ENCODE measurements at regions not wholly inside any gene's neighbourhood (a gene's known extent, or its start where the extent isn't known, plus 50 kb on each side); places are given as distances from the start of the nearest gene placed in this dataset.

DNA sequence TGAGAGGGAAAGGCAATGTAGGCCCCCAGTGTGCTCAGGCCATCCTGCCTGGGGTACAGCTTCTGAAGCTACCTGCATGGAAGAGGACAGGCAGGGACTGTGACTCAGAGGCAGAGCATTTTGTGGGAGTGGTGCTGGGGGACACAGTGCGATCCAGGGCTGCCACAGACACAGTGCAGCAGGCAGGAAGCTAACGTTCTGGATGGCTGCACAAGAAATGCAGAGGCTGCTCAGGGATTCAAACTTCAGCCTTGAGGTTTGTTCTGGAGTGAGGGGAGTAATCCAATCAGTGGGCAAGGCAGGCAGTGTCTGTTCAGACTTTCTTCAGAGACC, 648.0 kb upstream of the IGFBP3 start:
- TF ChIP-seq, protein P1, sequence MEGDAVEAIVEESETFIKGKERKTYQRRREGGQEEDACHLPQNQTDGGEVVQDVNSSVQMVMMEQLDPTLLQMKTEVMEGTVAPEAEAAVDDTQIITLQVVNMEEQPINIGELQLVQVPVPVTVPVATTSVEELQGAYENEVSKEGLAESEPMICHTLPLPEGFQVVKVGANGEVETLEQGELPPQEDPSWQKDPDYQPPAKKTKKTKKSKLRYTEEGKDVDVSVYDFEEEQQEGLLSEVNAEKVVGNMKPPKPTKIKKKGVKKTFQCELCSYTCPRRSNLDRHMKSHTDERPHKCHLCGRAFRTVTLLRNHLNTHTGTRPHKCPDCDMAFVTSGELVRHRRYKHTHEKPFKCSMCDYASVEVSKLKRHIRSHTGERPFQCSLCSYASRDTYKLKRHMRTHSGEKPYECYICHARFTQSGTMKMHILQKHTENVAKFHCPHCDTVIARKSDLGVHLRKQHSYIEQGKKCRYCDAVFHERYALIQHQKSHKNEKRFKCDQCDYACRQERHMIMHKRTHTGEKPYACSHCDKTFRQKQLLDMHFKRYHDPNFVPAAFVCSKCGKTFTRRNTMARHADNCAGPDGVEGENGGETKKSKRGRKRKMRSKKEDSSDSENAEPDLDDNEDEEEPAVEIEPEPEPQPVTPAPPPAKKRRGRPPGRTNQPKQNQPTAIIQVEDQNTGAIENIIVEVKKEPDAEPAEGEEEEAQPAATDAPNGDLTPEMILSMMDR (IDR thresholded peaks at IDR 0.05; ENCODE audit: control extremely low read depth in 1 of 3, insufficient read depth in 1 of 3, low read depth in 1 of 3, low read length in 3 of 3): no peak
- no peak for TF ChIP-seq EZH2 (IDR thresholded peaks at IDR 0.05; ENCODE audit: low read depth, low read length, severe bottlenecking)
- TF ChIP-seq NANOG (IDR thresholded peaks at IDR 0.05; ENCODE audit: insufficient read depth, low read depth, low read length, poor library complexity, severe bottlenecking): no peak
- TF ChIP-seq JUN (IDR thresholded peaks at IDR 0.05; ENCODE audit: low read depth, low read length): no peak
- TF ChIP-seq RBBP5 (IDR thresholded peaks at IDR 0.05; ENCODE audit: borderline replicate concordance, low read depth, low read length): no peak
- no peak for TF ChIP-seq YY1 (IDR thresholded peaks at IDR 0.05; ENCODE audit: low read depth, low read length)
- no peak for TF ChIP-seq KDM1A (IDR thresholded peaks at IDR 0.05; ENCODE audit: borderline replicate concordance, low read length)
- no peak for TF ChIP-seq RNF2 (IDR thresholded peaks at IDR 0.05; ENCODE audit: borderline replicate concordance, low read depth, low read length, missing control alignments, poor library complexity, severe bottlenecking)
- TF ChIP-seq, protein P2, sequence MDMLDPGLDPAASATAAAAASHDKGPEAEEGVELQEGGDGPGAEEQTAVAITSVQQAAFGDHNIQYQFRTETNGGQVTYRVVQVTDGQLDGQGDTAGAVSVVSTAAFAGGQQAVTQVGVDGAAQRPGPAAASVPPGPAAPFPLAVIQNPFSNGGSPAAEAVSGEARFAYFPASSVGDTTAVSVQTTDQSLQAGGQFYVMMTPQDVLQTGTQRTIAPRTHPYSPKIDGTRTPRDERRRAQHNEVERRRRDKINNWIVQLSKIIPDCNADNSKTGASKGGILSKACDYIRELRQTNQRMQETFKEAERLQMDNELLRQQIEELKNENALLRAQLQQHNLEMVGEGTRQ (IDR thresholded peaks at IDR 0.05; ENCODE audit: low read length): no peak
- TF ChIP-seq ZNF274 (IDR thresholded peaks at IDR 0.05; ENCODE audit: borderline replicate concordance, extremely low read depth, low read length): no peak
- no peak for TF ChIP-seq RAD21 (IDR thresholded peaks at IDR 0.05 in 1 of 2, conservative IDR thresholded peaks at IDR 0.05 in 1 of 2; ENCODE audit: low read depth in 2 of 2, low read length in 2 of 2)
- TF ChIP-seq POLR2AphosphoS5 (IDR thresholded peaks at IDR 0.05; ENCODE audit: low read depth, low read length): no peak
- TF ChIP-seq POLR2A (IDR thresholded peaks at IDR 0.05; ENCODE audit: control extremely low read depth in 1 of 2, low read depth in 2 of 2, low read length in 2 of 2): no peak
- TF ChIP-seq RFX5 (IDR thresholded peaks at IDR 0.05; ENCODE audit: borderline replicate concordance, low read depth, low read length): no peak

All from H1 (cell line).